ENCODE measurements at regions not wholly inside any gene's neighbourhood (a gene's known extent, or its start where the extent isn't known, plus 50 kb on each side); places are given as distances from the start of the nearest gene placed in this dataset.

DNA sequence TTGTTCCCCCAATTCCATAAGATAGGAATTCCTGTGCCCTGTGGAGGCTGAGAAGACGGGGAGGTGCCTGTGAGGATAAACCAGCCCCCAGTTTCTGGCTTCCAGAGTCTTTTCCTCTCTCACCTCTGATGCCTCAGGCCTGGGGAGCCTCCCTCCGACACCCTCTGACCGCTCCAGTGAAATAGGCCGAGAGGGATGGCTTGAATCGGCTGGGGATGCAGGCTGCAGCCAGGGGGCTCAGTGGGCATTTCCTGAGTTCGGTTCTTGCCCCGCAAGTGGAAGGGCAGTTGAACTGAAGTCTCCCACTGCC is 339.4 kb downstream of the SEC14L1 start:
- TF ChIP-seq NFYB (CRISPR knock-in tag; conservative IDR thresholded peaks at IDR 0.05; ENCODE audit: low read depth): no peak
- no peak for TF ChIP-seq TCF7 (CRISPR knock-in tag; IDR thresholded peaks at IDR 0.05; ENCODE audit: low read depth)
- no peak for TF ChIP-seq FOXP1 (CRISPR knock-in tag; IDR thresholded peaks at IDR 0.05; ENCODE audit: borderline replicate concordance)
- no peak for TF ChIP-seq SMAD3 (CRISPR knock-in tag; IDR thresholded peaks at IDR 0.05; ENCODE audit: borderline replicate concordance)
- TF ChIP-seq, protein P1, sequence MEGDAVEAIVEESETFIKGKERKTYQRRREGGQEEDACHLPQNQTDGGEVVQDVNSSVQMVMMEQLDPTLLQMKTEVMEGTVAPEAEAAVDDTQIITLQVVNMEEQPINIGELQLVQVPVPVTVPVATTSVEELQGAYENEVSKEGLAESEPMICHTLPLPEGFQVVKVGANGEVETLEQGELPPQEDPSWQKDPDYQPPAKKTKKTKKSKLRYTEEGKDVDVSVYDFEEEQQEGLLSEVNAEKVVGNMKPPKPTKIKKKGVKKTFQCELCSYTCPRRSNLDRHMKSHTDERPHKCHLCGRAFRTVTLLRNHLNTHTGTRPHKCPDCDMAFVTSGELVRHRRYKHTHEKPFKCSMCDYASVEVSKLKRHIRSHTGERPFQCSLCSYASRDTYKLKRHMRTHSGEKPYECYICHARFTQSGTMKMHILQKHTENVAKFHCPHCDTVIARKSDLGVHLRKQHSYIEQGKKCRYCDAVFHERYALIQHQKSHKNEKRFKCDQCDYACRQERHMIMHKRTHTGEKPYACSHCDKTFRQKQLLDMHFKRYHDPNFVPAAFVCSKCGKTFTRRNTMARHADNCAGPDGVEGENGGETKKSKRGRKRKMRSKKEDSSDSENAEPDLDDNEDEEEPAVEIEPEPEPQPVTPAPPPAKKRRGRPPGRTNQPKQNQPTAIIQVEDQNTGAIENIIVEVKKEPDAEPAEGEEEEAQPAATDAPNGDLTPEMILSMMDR (IDR thresholded peaks at IDR 0.05): no peak
- TF ChIP-seq RELA (CRISPR knock-in tag; IDR thresholded peaks at IDR 0.05; ENCODE audit: borderline replicate concordance): no peak
- no peak for TF ChIP-seq SP1 (CRISPR knock-in tag; conservative IDR thresholded peaks at IDR 0.05)
- TF ChIP-seq, protein P2, sequence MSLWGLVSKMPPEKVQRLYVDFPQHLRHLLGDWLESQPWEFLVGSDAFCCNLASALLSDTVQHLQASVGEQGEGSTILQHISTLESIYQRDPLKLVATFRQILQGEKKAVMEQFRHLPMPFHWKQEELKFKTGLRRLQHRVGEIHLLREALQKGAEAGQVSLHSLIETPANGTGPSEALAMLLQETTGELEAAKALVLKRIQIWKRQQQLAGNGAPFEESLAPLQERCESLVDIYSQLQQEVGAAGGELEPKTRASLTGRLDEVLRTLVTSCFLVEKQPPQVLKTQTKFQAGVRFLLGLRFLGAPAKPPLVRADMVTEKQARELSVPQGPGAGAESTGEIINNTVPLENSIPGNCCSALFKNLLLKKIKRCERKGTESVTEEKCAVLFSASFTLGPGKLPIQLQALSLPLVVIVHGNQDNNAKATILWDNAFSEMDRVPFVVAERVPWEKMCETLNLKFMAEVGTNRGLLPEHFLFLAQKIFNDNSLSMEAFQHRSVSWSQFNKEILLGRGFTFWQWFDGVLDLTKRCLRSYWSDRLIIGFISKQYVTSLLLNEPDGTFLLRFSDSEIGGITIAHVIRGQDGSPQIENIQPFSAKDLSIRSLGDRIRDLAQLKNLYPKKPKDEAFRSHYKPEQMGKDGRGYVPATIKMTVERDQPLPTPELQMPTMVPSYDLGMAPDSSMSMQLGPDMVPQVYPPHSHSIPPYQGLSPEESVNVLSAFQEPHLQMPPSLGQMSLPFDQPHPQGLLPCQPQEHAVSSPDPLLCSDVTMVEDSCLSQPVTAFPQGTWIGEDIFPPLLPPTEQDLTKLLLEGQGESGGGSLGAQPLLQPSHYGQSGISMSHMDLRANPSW (CRISPR knock-in tag; conservative IDR thresholded peaks at IDR 0.05; ENCODE audit: low read depth): no peak
- TF ChIP-seq ETV6 (CRISPR knock-in tag; IDR thresholded peaks at IDR 0.05): no peak
- TF ChIP-seq ZNF138 (CRISPR knock-in tag; conservative IDR thresholded peaks at IDR 0.05): no peak

Measured in WTC11 (cell line).